Right renal cortex interstitium (tissue), 3 donors: ENCODE measurements at regions not wholly inside any gene's neighbourhood (a gene's known extent, or its start where the extent isn't known, plus 50 kb on each side); places are given as distances from the start of the nearest gene placed in this dataset.

ENCODE experiments used
- DNase-seq, 3 donors: peaks; one replicate each; pipeline ENCODE4 v3.0.0-alpha.2; 2013; ENCODE audit warnings: low read depth in 3 of 3, low spot score in 2 of 3

DNA sequence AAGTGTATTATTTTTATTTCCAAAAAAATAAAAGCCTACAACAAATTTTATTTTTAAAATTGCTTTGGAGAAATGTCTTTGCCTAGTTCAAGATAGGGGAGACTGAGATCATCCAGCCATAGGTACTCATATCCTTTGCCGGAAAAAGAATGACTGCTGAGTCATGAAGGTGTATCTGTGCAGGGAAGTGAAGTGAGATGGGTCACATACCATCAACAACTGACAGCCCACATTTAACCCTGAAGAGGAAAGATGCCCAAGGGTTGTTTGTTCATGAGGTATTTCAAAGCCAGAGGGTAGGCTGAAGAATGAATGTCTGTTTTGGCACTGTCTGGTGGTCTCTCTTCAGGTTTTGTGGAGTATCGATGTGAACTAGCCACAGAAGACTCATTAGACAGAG lies 106.7 kb upstream of the TTC29 start:
- no peak for DNase-seq

DNA sequence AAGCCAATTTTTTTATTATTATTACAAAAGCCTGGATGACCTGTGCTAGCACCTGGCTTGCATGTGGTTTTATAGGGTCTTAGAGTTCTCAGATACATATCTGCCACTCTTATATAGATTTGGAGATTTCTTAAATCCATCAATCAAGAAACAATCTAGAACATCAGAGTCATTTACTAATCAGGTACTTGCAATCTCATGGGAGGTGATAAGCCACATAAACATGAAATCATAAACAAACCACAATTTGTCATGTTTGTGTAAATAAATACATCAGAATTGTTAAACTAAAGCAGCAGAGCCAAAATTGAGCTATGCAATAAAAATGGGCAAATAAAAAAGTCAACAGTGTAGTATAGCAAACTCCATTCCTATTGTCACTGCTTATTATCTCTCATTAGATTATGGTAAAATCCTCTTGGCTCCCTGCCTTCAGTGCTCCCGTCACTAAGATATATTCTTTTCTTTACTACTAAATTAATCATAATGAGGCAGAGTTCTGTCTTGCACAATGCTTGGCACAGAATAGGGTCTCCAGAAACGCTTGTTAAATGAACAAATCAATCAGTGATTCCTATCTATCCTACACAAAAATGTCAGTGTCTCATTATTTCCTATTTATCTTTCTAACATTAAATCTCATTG lies 108.7 kb upstream of the TTC29 start:
- DNase-seq: no peak

- peak in 1 of 3 donors; percentile 18 for DNase-seq
Observed at GRCh38 chr4:147056940-147057610, 111.4 kb upstream of the TTC29 start.

DNA sequence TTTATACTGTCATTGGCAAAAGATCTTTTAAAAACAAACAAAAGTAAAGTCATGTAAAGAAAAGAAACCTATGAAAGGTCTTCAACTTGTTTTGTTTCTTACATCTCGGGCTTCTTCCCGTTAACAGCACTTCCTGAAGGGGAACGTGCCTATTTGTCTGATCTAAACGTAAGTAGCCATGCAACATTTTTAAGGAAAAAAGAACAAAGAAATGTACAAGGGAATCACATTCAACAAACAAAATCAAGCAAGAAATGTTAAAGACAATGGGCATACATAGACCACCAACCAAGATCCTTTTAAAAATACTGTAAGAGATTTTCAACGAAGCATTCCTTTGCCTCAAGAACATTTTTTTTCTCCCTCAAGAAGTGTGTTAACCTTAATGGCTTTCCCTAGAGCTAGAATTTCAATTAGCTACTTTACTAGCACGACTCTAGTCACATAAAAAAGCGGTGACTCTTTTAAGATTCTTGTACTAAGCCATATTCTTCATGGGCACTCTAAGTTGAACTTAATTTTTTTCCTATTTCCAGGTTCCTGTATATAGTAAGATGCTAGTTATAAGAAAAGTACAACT lies 112.0 kb upstream of the TTC29 start:
- peak; percentile 23 to 48 (median 29) for DNase-seq

DNA sequence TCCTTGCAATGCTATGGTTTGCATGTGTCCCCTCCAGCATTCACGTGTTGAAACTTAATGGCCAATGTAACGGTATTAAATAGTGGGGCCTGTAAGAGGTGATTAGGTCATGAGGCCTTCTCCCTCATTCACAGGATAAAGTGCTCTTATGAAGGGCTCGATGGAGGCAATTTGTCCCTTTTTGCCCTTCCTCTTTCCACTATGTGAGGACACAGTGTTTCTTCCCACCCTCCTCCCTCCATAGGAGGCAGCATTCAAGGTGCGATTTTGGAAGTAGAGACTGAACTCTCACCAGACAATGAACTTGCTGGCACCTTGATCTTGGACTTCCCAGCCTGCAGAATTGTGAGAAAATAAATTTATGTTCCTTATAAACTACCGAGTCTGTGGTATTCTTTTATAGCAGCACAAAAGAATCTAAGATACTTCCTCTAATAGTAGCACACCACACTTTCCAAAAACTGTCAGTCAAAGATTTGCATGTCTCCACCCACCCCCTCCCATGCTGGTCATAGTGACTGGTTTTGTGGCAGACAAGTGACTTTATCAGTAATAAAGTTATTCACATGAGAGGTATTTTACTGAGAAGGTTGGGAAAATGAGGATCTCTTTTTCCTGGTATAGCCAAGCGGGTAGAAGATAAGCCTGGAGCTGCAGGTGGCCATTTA lies 113.5 kb upstream of the TTC29 start:
- no peak for DNase-seq

GRCh38 chr4:147060151-147060931 lies 114.7 kb upstream of the TTC29 start:
- DNase-seq: no peak

GRCh38 chr4:147064856-147065255 lies 119.2 kb upstream of the TTC29 start:
- no peak for DNase-seq

GRCh38 chr4:147068564-147068963 lies 122.9 kb upstream of the TTC29 start:
- no peak for DNase-seq

DNA sequence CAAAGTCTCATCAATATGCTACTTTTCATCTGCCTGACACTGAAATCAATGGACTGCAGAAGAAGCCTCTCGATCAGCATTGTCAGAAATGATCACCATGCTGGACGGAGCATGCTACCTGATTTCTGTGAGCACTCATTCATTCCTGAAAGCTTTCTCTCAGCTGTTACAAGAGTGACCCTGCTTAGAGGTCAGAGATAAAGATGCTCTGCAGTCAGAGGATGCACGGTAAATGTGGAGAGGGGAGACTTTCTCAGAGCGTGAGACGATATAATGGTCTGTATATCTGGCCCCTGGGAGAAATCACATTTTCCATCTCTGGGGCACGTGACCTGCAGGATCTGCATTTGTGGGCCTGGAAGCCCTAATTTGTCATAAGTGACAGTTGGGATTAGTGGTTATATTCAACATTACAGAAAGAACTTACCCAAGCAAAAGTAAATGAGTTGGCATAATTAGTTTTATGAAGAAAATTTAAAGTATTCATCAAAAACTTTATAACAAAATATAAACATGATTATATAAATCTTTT lies 125.6 kb upstream of the TTC29 start:
- DNase-seq: no peak

DNA sequence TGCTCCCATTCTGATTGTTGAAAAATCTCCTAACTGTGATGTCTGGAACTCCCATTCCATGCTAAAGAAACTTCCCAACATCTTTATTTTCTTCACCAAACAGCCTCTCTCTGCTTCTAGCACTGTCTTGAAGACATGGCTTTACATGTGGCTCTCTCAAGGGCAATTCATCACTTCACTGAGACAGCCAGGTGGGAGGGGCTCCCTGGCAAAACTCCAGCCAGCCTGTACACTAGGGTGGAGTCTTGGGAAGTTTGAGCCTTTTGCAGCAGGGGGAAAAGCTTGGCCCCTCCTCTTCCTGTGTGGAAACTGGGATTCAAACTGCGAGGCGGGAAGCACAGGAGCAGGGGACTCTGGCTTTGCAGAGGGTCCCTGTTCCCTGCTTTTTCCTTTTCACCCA lies 130.5 kb upstream of the TTC29 start:
- DNase-seq: no peak

GRCh38 chr4:147076728-147077127 lies 131.1 kb upstream of the TTC29 start:
- DNase-seq: no peak

DNA sequence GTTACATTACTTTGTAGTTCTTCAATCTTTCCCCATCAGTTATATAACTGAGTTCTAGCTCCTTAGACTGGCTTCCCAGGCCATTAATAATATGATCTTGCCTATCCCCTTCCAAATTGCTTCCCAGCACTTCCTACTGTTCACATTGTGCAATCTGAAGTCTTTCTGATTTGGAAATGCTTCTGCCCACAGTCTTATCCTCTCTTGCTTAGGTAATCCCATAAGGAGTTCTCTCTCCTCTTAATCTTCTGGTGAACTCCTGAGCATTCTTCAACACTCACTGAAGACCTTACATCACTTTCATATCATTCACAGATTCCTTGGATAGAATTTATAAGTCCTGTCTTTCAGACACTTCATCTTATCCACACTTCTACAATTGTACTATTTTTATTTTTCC lies 132.7 kb upstream of the TTC29 start:
- DNase-seq: no peak

DNA sequence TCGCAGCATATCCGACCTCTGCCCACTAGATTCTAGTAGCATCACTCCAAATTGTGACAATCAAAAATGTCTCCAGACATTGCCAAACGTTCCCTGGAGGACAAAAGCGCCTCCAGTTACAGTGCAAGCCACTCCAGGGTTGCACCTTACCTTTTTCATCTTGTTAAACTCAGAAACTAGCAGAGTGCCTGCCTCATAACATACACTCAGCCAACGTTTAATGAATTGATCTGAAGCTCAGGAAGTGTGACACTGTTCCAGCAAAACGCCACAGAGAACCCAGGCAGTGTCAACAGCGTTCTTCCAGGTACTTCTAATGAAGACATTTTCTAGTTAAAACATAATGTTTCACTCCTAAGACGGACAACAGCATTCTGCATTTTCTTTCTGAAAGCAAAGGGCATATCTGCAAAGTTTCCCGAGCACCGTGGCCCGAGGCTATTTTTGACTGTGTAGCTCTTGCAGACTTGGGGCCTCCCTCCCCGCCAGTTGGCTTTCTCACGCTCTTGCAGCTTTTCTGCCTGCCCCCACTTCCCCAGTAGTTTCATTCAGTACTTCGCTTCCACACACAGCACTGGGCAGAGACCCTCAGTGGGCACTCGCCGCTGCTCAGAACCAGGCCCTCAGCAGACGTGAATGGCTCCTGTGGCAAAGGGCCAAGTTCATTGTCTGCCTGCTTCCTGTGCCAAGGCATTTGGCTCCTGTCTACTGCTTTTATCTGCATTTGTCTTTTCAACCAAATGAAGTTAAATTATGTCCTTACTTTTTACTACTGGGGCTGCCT lies 133.4 kb upstream of the TTC29 start:
- DNase-seq: no peak

- DNase-seq: no peak
Observed at GRCh38 chr4:147084861-147085260, 139.2 kb upstream of the TTC29 start.

- DNase-seq: no peak
Observed at GRCh38 chr4:147085781-147086180, 140.1 kb upstream of the TTC29 start.

DNA sequence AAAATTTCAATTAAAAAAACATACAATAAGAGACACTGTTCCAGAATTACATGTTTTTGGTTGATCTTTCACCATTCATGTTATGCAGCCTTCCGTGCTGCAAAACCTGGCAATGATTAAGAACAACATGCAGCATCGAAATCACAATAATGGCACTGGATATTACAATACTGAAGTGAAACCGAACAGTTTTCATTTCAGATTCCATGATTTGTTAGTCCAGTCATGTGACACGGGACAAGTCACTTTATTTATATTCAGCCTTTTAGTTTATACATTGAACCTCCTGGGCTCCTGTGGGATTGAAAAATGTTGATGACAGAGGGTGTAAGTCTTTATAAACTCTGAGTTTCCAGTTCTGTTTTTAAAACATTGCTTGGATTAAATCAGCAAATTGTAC lies 142.5 kb upstream of the TTC29 start:
- no peak for DNase-seq

GRCh38 chr4:147090486-147090885 lies 144.8 kb upstream of the TTC29 start:
- DNase-seq: no peak

GRCh38 chr4:147093206-147093605 lies 147.5 kb upstream of the TTC29 start:
- no peak for DNase-seq

GRCh38 chr4:147094238-147094637 lies 148.6 kb upstream of the TTC29 start:
- DNase-seq: no peak
